CD4-positive, alpha-beta T cell treated with Interleukin-4 for 4 hours (primary cell): ENCODE measurements at regions not wholly inside any gene's neighbourhood (a gene's known extent, or its start where the extent isn't known, plus 50 kb on each side); places are given as distances from the start of the nearest gene placed in this dataset.

Source experiments
- DNase-seq: peaks from one replicate; pipeline ENCODE4 v3.0.0-alpha.2; 2020

GRCh38 chr2:5991305-5991968 lies 299.3 kb downstream of the SOX11 start:
- DNase-seq = no peak

DNA sequence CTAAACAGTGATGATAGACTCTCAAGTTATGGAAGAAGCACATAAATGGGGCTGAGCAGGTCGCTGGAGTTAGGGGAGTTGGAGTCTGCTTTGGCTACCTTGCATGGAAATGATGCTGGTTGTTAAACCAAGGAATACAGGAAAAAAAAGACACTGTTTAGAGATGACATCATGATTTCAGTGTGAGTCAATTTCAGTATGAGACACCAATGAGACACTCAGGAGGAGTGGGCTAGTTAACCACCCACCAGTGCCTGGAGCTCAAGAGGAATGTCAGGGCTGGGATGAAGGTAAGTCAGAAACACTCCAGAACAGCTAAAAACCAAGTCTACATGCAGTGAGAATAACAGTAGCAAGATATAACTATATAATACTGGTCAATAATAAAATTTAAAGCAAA lies 303.6 kb downstream of the SOX11 start:
- DNase-seq = no peak

GRCh38 chr2:6008186-6008585 lies 316.0 kb downstream of the SOX11 start:
- no peak for DNase-seq

DNA sequence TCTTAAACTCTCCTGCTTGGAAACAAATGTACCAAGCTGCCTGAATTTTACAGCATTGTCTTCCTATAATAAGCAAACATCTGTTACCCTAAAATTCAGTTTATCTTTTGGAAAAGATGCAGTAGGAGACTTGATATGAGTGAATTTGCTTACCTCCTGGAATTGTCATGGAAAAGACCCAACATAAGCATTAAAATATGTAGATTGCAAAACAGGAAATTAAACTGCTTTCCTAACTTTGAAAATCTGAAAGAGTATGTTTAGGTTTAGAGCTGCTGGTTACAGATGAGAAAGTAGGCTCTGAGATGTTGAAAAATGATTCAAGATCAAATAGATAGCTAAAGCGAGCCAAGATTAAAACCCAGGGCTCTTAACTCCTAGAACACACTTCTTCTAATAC lies 316.5 kb downstream of the SOX11 start:
- DNase-seq = no peak

GRCh38 chr2:6010163-6010562 lies 318.0 kb downstream of the SOX11 start:
- DNase-seq = no peak

GRCh38 chr2:6011921-6012320 lies 319.7 kb downstream of the SOX11 start:
- DNase-seq = no peak

GRCh38 chr2:6017736-6018286 lies 325.6 kb downstream of the SOX11 start:
- no peak for DNase-seq

- DNase-seq = no peak
These were observed 332.0 kb downstream of the SOX11 start for GRCh38 chr2:6024229-6024628.

DNA sequence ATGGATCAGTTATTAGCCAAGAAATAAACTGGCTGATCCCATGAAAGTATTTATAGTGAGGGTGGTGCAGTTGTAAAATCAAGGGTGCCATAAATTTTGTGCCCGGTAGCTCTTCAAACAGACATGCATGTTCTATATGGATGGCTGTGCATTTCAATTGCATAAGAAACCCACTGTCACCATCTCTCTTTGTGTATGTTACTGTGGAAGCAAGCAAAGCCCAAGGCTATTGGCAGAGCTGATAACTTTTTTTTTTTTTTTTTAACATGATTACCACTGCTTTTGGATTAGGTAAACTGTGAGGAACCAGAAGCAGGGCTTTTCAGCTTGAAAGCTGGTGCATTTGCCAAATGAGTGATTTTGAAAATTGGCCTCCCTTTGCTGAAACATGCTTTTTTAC lies 332.6 kb downstream of the SOX11 start:
- no peak for DNase-seq

- DNase-seq = no peak
These were observed 333.2 kb downstream of the SOX11 start for GRCh38 chr2:6025391-6025790.

DNA sequence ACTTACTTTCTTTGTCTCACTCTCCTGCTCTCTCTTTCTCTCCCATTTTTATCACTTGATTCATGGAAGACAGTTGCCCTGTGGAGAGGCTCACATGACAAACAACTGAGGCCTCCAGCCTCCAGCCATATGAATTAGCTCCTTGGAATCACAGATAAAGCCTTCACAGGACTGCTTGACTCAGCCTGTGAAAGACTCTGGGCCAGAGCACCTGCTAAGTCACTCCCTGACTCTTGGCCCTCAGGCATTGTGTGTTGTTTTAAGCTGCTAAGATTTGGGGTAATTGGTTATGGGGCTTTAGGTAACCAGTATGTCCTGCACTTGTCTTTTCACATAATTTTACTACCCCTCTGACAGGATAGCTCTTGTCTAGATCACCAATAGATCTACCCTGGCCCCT lies 334.9 kb downstream of the SOX11 start:
- DNase-seq = no peak

DNA sequence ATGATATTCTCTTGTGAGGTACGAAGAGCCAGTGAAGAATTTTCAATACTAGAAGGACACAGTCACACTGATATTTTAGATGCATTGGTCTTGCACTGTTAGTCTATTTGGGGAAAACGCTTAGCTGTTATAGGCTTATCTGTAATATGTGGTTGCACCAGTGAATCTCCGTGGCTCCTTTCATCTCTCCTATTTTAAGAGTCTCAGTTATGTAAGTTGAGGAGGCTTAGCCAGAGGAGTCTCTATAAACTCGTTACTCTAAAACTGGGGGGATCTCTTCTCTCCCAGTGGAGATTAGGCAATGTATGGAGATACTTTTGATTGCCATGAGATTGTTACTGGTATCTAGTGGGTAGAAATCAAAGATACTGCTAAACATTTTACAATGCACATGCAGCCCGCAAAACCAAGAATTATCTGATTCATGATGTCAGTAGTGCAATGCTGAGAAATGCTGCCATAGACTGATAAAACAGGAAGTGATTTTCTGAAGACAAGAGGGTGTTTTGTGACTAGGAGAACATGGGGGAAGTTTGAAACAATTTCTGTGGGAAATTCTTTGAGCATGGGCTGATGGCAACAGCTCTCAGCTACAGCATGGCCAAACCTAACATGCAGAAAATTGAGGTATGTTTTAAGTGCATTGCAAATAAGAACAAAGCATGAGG lies 339.1 kb downstream of the SOX11 start:
- no peak for DNase-seq

GRCh38 chr2:6036211-6036610 lies 344.0 kb downstream of the SOX11 start:
- no peak for DNase-seq

DNA sequence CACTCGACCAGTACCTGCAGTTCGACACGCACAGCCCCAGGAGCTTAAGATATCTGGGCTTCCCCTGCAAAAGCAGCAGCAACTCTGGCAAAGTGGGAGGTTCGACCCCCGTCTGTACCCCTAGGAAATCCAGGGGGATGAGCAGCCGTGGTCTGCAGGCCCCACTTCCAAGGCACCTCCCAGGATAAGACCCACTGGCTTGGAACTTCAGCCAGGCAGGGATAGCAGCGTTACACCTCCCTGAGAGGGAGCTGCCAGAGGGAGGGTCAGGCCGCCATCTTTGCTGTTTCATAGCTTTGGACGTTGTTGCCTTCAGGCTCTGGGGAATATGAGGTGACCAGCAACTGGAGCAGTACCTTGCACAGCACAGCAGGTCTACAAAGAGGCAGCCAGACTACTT lies 351.1 kb downstream of the SOX11 start:
- no peak for DNase-seq

DNA sequence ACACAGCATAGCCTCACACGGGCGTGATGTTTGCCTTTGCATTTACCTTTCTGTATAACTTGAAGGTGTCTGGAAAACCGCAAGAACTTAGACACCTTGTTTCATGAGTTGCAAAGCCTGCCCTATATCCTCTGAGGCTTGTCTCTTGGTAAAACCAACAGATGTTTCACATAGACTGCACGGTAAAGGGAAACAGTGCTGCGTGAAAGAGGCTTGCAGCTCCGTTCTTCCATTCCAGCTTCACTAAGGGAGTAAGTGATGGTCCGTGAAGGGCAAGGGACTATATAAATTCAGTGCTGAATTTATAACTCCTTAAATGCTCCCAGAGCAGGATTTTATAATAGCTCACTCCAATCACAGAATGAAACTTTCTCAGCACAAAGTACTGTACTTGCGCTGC lies 360.5 kb downstream of the SOX11 start:
- no peak for DNase-seq

DNA sequence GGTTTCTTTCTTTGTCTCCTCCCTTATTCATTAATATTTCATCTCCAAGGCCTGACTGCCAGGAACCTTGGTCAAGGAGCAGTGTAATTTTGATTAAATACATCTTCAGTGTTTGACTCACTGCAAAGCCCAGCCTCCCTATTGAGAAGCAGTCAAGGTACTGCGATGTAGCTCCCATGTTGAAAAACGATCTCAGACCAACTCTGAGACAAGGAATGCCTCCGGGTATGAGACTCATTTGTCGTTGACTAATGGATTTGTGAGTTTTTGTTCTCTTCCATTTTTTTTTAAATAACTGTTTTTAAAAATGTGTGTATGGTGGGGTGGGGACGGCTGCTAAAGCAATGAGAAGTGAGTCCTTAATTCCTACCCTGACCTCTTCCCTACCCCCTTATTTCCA lies 361.6 kb downstream of the SOX11 start:
- DNase-seq = no peak

- no peak for DNase-seq
These were observed 362.0 kb downstream of the SOX11 start for GRCh38 chr2:6054161-6054671.

DNA sequence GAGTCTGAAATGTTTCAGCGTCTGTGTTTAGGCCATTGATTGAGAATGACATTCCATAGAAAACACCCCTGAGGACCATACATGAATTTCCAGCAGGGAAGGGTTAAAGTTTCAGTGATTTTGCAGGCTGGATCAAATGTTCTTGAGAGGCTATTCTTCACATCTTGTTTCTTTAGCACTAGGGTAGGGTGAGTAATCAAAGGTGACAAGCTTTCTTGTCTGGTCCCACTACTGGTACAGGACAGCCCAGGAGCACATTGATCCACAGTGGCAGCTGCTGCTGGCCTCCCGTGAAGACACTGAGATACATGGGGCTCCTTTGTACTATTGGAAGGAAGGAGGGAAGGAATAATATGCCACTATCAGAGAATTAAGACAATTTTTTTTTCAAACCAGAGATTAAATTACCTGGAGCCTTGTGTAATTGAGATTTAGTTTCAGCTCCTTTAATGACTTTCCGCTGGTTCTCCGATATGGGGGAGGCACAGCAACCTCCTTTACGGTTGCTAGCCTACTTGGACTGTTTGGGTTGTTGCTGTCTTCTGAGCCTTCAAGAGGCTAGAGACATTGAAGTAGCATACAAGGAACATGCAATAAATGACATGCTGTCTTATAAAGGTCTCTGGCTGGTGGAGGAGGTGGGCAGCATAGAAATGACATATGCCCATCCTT lies 368.9 kb downstream of the SOX11 start:
- DNase-seq = no peak

- DNase-seq = no peak
These were observed 372.6 kb downstream of the SOX11 start for GRCh38 chr2:6064757-6065156.

GRCh38 chr2:6065703-6066102 lies 373.5 kb downstream of the SOX11 start:
- DNase-seq = no peak

DNA sequence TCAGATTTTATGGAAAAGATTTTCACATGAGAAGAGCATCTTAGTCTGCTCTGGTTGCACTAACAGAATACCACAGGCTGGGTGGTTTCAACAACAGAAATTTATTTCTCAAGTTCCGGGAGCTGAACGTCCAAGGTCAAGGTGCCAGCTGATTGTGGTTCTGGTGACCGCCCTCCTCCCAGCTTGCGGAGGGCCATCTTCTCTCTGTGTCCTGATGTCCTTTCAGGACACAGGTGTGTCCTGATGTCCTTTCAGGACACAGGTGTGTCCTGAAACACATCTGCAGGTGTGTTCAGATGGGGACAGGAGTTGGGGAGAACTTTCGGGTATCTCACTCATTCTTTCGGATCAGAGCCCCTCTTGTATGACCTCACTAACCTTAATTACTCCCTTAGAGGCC lies 374.9 kb downstream of the SOX11 start:
- no peak for DNase-seq

- no peak for DNase-seq
These were observed 375.6 kb downstream of the SOX11 start for GRCh38 chr2:6067806-6068205.

GRCh38 chr2:6068429-6068828 lies 376.2 kb downstream of the SOX11 start:
- DNase-seq = no peak

GRCh38 chr2:6069381-6069780 lies 377.2 kb downstream of the SOX11 start:
- DNase-seq = no peak
